HepG2 (cell line): ENCODE measurements at regions not wholly inside any gene's neighbourhood (a gene's known extent, or its start where the extent isn't known, plus 50 kb on each side); places are given as distances from the start of the nearest gene placed in this dataset.

Source experiments
- ATAC-seq: fragments of 200-7000 bp; cut with Tn5 transposase; 3 replicates; pipeline ENCODE4 v1.9.1; 2020; ENCODE audit warnings: mild to moderate bottlenecking, moderate library complexity
- BruUV-seq: library from RNA; stranded (reverse); fragments of 400-500 nt; replicated peaks from 2 replicates; lab custom pipeline; 2021; lab: Mats Ljungman, UMichigan
- CTCF ChIA-PET: fragments of 300-600 bp; formaldehyde crosslinking; extraction: SDS; loops from one replicate; lab custom pipeline; 2021; ENCODE audit warnings: low total read pairs, inconsistent platforms, low intra/inter-chr PET ratio; lab: Yijun Ruan, JAX
- POLR2A ChIA-PET: fragments of 350-600 bp; sonication (Branson Sonifier 250); formaldehyde crosslinking; loops from one replicate; lab custom pipeline; 2020; ENCODE audit warnings: antibody characterized with exemption, inconsistent platforms; lab: Yijun Ruan, JAX
- DNase-seq: peaks from one replicate; pipeline ENCODE4 v3.0.0-alpha.2; 2015; ENCODE audit warnings: low spot score
- FAIRE-seq: peaks from 3 replicates; lab custom pipeline; 2011; peaks lifted over from hg19 to GRCh38; lab: Jason Lieb, UNC
- H2AFZ ChIP-seq: one replicate; pipeline ENCODE4 v1.6.1; 2011; ENCODE audit warnings: low read length, inconsistent platforms
- H3K27ac ChIP-seq: fragments of 300-600 bp; 3 replicates; pipeline ENCODE4 v1.8.0; 2011; ENCODE audit warnings: mixed run types, mild to moderate bottlenecking, mixed read lengths, low read length, inconsistent platforms; ENCODE audit not compliant: insufficient read depth; ENCODE audit errors: extremely low read length
- H3K27me3 ChIP-seq, 2 experiments: fragments of 200-600 bp in 1 of 2; 2 replicates in 1 of 2; 3 replicates in 1 of 2; pipeline versions ENCODE4 v1.6.0 to v1.8.0; 2011; ENCODE audit warnings: low read length in 2 of 2, mild to moderate bottlenecking in 2 of 2, moderate library complexity in 2 of 2, inconsistent platforms in 1 of 2; ENCODE audit not compliant: insufficient read depth in 2 of 2, control insufficient read depth in 1 of 2
- H3K36me3 ChIP-seq, 2 experiments: fragments of 200-600 bp in 1 of 2; replicated peaks in 1 of 2; 2 replicates in 1 of 2; 3 replicates in 1 of 2; pipeline versions ENCODE4 v1.5.1 to v1.8.0; 2011; ENCODE audit warnings: low read length in 2 of 2, inconsistent platforms in 1 of 2; ENCODE audit not compliant: insufficient read depth in 2 of 2, control insufficient read depth in 1 of 2
- H3K4me1 ChIP-seq: 2 replicates; pipeline ENCODE4 v1.5.1; 2012; ENCODE audit warnings: low read length, inconsistent platforms; ENCODE audit not compliant: insufficient read depth
- H3K4me2 ChIP-seq: 2 replicates; pipeline ENCODE4 v1.6.0; 2011; ENCODE audit warnings: low read depth, low read length, inconsistent platforms
- H3K4me3 ChIP-seq, 3 experiments: fragments of 200-600 bp in 1 of 3; sonication (generic), shearing (Covaris generic) in 1 of 3; replicated peaks in 1 of 3; 2 replicates each; pipeline ENCODE4 v1.5.1; 2011 to 2016; ENCODE audit warnings: low read length in 3 of 3, inconsistent platforms in 2 of 3, low read depth in 2 of 3, mild to moderate bottlenecking in 2 of 3, control low read depth in 1 of 3, mixed read lengths in 1 of 3; ENCODE audit not compliant: insufficient read depth in 1 of 3
- H3K79me2 ChIP-seq: one replicate; pipeline ENCODE4 v1.6.1; 2011; ENCODE audit warnings: low read length, inconsistent platforms; ENCODE audit not compliant: insufficient read depth
- H3K9ac ChIP-seq: 2 replicates; pipeline ENCODE4 v1.6.0; 2011; ENCODE audit warnings: mild to moderate bottlenecking, low read depth, low read length, inconsistent platforms; ENCODE audit not compliant: insufficient read depth
- H3K9me3 ChIP-seq: 2 replicates; pipeline ENCODE4 v1.5.1; 2012; ENCODE audit warnings: mild to moderate bottlenecking, low read length
- H4K20me1 ChIP-seq: 2 replicates; pipeline ENCODE4 v1.6.0; 2011; ENCODE audit warnings: inconsistent platforms, mild to moderate bottlenecking, low read length, moderate library complexity; ENCODE audit not compliant: insufficient read depth
- CBX2 ChIP-seq, 2 experiments: fragments of 200-600 bp in 1 of 2; sonication (generic); formaldehyde crosslinking in 1 of 2; IDR thresholded peaks; 2 replicates each; pipeline versions ENCODE4 v1.7.0 to v1.8.1; 2018 to 2022; ENCODE audit warnings: low read depth in 2 of 2, low read length in 1 of 2, mild to moderate bottlenecking in 1 of 2, missing genetic modification reagents in 1 of 2
- CREB1 ChIP-seq, 2 experiments: fragments of 450-650 bp in 1 of 2; IDR thresholded peaks; 2 replicates each; pipeline ENCODE4 v1.6.1; 2016 to 2017; ENCODE audit warnings: control low read depth in 1 of 2, mild to moderate bottlenecking in 1 of 2, missing compliant biosample characterization in 1 of 2, missing genetic modification characterization in 1 of 2
- HNF4A ChIP-seq: sonication (generic); formaldehyde crosslinking; IDR thresholded peaks from 2 replicates; pipeline ENCODE4 v1.4.0; 2020; ENCODE audit warnings: missing genetic modification reagents
- NBN ChIP-seq: fragments of 450-650 bp; conservative IDR thresholded peaks from 2 replicates; pipeline ENCODE4 v1.6.1; 2017
- TBX2 ChIP-seq: sonication (generic); formaldehyde crosslinking; IDR thresholded peaks from 2 replicates; pipeline ENCODE4 v1.5.0; 2020; ENCODE audit warnings: missing genetic modification reagents, mild to moderate bottlenecking, borderline replicate concordance
- TEAD2 ChIP-seq: sonication (generic); formaldehyde crosslinking; IDR thresholded peaks from 2 replicates; pipeline ENCODE4 v1.9.0; 2021; ENCODE audit warnings: missing genetic modification reagents
- WGBS: methylation state at CpG from one replicate; pipeline ENCODE4 v1.1.6; 2017; ENCODE audit warnings: low lambda C conversion rate; 5-methylcytosine and 5-hydroxymethylcytosine counted together
- in situ Hi-C: cut with HindIII; loops from 2 replicates; pipeline ENCODE4 v1.10.0; 2017; ENCODE audit warnings: low pct_unique_long_range_greater_than_20kb; ENCODE audit not compliant: extremely low pct_ligation_motif_present
- intact Hi-C: fragments of 100-400 bp; cut with micrococcal nuclease; formaldehyde crosslinking; loops from one replicate; pipeline ENCODE4 v1.10.0; 2022; ENCODE audit not compliant: unreplicated experiment
- TF ChIP-seq, protein P1 (sequence below): sonication (generic); formaldehyde crosslinking; IDR thresholded peaks from 2 replicates; pipeline ENCODE4 v1.5.0; 2020; ENCODE audit warnings: mild to moderate bottlenecking, missing genetic modification reagents, moderate library complexity
- TF ChIP-seq, protein P2 (sequence below), 2 experiments: fragments of 450-650 bp in 1 of 2; sonication (generic) in 1 of 2; formaldehyde crosslinking; IDR thresholded peaks; 2 replicates each; pipeline versions ENCODE4 v1.5.0 to v1.8.0; 2020 to 2022; ENCODE audit warnings: mild to moderate bottlenecking in 1 of 2, missing genetic modification reagents in 1 of 2
- TF ChIP-seq, protein P3 (sequence below): sonication (generic); formaldehyde crosslinking; IDR thresholded peaks from 2 replicates; pipeline ENCODE4 v1.4.0; 2020; ENCODE audit warnings: missing genetic modification reagents

DNA sequence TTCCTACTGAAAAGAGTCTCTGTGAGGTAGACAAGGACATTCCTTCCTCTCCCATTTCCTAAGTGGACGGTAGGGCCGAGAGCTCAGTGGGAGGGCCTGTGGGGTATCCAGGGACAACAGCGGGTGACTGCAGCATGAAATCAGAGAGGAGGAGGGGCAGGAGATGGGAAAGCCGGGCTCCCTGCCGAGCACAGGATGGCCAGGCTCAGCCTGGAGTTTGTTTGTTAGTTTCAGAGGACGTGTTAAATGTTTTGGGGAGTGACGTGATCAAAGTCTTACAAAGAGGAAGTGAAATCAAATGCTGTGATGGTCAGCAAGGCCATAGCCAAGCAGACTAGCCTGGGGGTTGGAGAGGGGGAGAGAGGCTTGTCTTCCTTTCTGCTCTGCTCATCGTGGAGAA is 152.7 kb downstream of the ADAMTS15 start:
- no peaks in the 10 kb centered on the region for H3K9me3 ChIP-seq
- ChIA-PET CTCF (no interaction called here), POLR2A (no interaction called here)
- WGBS = 3% methylated on average over 8 of the region's 8 CpGs
- H2AFZ ChIP-seq = no peak overlapping the region
- DNase-seq (no peak), ATAC-seq (no peak), FAIRE-seq (no peak)
- intact Hi-C loops = no loop called here
- no peaks in the 10 kb centered on the region for H4K20me1 ChIP-seq
- no peaks in the 10 kb centered on the region for H3K36me3 ChIP-seq
- peaks cover 0 to 13% of the 10 kb centered on the region in 2 experiments; a peak in 2 of 5 replicates for H3K27me3 ChIP-seq
- BruUV-seq = no TSS peak
- in situ Hi-C loops = no loop called here
- no peak overlapping the region for H3K4me2 ChIP-seq
- no peak for TF ChIP-seq HNF4A
- peak; percentile 24; the same call in 1 of the 2 replicates for TF ChIP-seq CREB1 (IDR thresholded peaks at IDR 0.05)
- no peak for TF ChIP-seq CREB1 (CRISPR knock-in tag; IDR thresholded peaks at IDR 0.05)
- TF ChIP-seq TBX2 (CRISPR knock-in tag) = no peak
- TF ChIP-seq CBX2 (IDR thresholded peaks at IDR 0.05; ENCODE audit: low read depth, low read length) = no peak
- TF ChIP-seq CBX2 (CRISPR knock-in tag; IDR thresholded peaks at IDR 0.05; ENCODE audit: low read depth) = no peak
- TF ChIP-seq TEAD2 = no peak
- TF ChIP-seq NBN = no peak
- no peaks in the 10 kb centered on the region for H3K4me1 ChIP-seq
- no peak overlapping the region for H3K4me3 ChIP-seq
- no peak overlapping the region for H3K9ac ChIP-seq
- no peaks in the 10 kb centered on the region for H3K79me2 ChIP-seq
- H3K27ac ChIP-seq = no peak overlapping the region

DNA sequence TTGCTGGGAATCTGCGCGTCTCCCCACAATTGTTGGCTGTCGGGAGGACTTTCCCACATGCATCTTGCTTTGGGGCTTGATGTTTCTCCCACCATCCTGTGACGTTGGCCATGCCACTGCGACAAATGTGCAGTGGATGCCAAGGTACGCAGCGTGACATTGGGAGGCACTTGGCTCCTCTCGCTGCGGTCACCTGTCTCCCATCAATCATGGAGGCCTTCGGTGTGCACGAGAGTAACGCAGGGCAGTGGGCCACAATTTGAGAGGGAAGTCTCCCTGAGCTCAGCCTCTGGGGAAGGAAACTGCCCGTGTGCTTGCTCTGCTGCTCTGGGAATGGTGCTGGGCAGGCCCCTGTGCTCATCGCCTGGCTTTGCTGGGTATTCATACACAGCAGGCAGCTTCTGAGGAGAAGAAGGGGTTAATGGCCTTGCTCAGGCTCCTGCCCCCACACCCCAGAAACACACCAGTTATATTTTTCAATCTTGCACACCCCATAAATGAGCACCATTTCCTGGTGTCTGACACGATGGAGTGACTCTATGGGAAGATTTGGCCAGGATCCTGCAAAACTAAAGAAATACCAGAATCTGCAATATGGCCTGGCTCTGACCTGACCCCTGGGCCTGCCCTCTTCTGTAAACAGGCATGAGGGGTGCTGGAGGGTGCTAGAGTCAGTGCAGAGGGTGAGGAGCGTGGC is 153.5 kb downstream of the ADAMTS15 start:
- BruUV-seq = no TSS peak
- CTCF ChIA-PET = no interaction called here
- H3K36me3 ChIP-seq = no peaks in the 10 kb centered on the region
- WGBS = 54% methylated on average over 9 of the region's 16 CpGs
- intact Hi-C loops = no loop called here
- FAIRE-seq = no peak
- POLR2A ChIA-PET = no interaction called here
- TF ChIP-seq, protein P1, sequence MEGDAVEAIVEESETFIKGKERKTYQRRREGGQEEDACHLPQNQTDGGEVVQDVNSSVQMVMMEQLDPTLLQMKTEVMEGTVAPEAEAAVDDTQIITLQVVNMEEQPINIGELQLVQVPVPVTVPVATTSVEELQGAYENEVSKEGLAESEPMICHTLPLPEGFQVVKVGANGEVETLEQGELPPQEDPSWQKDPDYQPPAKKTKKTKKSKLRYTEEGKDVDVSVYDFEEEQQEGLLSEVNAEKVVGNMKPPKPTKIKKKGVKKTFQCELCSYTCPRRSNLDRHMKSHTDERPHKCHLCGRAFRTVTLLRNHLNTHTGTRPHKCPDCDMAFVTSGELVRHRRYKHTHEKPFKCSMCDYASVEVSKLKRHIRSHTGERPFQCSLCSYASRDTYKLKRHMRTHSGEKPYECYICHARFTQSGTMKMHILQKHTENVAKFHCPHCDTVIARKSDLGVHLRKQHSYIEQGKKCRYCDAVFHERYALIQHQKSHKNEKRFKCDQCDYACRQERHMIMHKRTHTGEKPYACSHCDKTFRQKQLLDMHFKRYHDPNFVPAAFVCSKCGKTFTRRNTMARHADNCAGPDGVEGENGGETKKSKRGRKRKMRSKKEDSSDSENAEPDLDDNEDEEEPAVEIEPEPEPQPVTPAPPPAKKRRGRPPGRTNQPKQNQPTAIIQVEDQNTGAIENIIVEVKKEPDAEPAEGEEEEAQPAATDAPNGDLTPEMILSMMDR = no peak
- TF ChIP-seq, protein P2, sequence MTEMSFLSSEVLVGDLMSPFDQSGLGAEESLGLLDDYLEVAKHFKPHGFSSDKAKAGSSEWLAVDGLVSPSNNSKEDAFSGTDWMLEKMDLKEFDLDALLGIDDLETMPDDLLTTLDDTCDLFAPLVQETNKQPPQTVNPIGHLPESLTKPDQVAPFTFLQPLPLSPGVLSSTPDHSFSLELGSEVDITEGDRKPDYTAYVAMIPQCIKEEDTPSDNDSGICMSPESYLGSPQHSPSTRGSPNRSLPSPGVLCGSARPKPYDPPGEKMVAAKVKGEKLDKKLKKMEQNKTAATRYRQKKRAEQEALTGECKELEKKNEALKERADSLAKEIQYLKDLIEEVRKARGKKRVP (CRISPR knock-in tag; IDR thresholded peaks at IDR 0.05) = no peak
- TF ChIP-seq, protein P3, sequence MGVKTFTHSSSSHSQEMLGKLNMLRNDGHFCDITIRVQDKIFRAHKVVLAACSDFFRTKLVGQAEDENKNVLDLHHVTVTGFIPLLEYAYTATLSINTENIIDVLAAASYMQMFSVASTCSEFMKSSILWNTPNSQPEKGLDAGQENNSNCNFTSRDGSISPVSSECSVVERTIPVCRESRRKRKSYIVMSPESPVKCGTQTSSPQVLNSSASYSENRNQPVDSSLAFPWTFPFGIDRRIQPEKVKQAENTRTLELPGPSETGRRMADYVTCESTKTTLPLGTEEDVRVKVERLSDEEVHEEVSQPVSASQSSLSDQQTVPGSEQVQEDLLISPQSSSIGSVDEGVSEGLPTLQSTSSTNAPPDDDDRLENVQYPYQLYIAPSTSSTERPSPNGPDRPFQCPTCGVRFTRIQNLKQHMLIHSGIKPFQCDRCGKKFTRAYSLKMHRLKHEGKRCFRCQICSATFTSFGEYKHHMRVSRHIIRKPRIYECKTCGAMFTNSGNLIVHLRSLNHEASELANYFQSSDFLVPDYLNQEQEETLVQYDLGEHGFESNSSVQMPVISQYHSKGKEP (CRISPR knock-in tag) = no peak
- H3K4me1 ChIP-seq = no peaks in the 10 kb centered on the region
- no peaks in the 10 kb centered on the region for H3K9me3 ChIP-seq
- in situ Hi-C loops = no loop called here
- H2AFZ ChIP-seq = no peak overlapping the region
- no peaks in the 10 kb centered on the region for H4K20me1 ChIP-seq
- no peak overlapping the region for H3K4me2 ChIP-seq
- no peak for DNase-seq
- no peaks in the 10 kb centered on the region for H3K79me2 ChIP-seq
- H3K27ac ChIP-seq = no peak overlapping the region
- H3K9ac ChIP-seq = no peak overlapping the region
- peaks cover 0 to 13% of the 10 kb centered on the region in 2 experiments; a peak in 2 of 5 replicates for H3K27me3 ChIP-seq
- H3K4me3 ChIP-seq = no peak overlapping the region
- no peak for ATAC-seq
